HCT116 (cell line): ENCODE measurements at regions not wholly inside any gene's neighbourhood (a gene's known extent, or its start where the extent isn't known, plus 50 kb on each side); places are given as distances from the start of the nearest gene placed in this dataset.

Experiments used
- ATAC-seq: fragments of 200-7000 bp; cut with Tn5 transposase; 2 replicates; pipeline ENCODE4 v1.9.1; 2020; ENCODE audit warnings: mild to moderate bottlenecking, moderate library complexity
- BruUV-seq: library from RNA; stranded (reverse); fragments of 400-500 nt; replicated peaks from 2 replicates; lab custom pipeline; 2021; lab: Mats Ljungman, UMichigan
- CTCF ChIA-PET: fragments of 300-600 bp; sonication (Branson Sonifier 250); formaldehyde crosslinking; loops from one replicate; lab custom pipeline; 2021; ENCODE audit warnings: antibody characterized with exemption; lab: Charles Lee
- POLR2A ChIA-PET: fragments of 300-600, 350-600 bp; sonication (Branson Sonifier 250); formaldehyde crosslinking; loops from one replicate; lab custom pipeline; 2021; ENCODE audit warnings: antibody characterized with exemption; lab: Charles Lee
- RAD21 ChIA-PET, 2 experiments: fragments of 300-600 bp; sonication (Branson Sonifier 250); formaldehyde crosslinking; loops; one replicate each; lab custom pipeline; 2023; ENCODE audit warnings: low total read pairs in 2 of 2; ENCODE audit not compliant: uncharacterized antibody in 2 of 2, unreplicated experiment in 2 of 2, low non-redundant PET in 1 of 2; lab: Charles Lee
- DNase-seq: peaks from one replicate; pipeline ENCODE4 v3.0.0-alpha.2; 2010; ENCODE audit warnings: low read depth, low spot score
- H2AFZ ChIP-seq: fragments of 200-600 bp; shearing (Covaris generic), sonication (generic); 2 replicates; pipeline ENCODE4 v1.6.1; 2017; ENCODE audit warnings: low read depth, mixed run types, mixed read lengths, antibody characterized with exemption, low read length; ENCODE audit not compliant: poor library complexity, severe bottlenecking
- H3K27ac ChIP-seq: 2 replicates; pipeline ENCODE4 v1.5.1; 2012; ENCODE audit warnings: low read depth, low read length
- H3K27me3 ChIP-seq: fragments of 200-600 bp; sonication (generic); 2 replicates; pipeline ENCODE4 v1.6.1; 2016; ENCODE audit warnings: mixed run types, low read length, mixed read lengths; ENCODE audit not compliant: insufficient read depth
- H3K36me3 ChIP-seq, 2 experiments: fragments of 200-500 bp in 1 of 2; fragments of 200-600 bp in 1 of 2; sonication (Bioruptor generic) in 1 of 2; sonication (generic) in 1 of 2; 2 replicates each; pipeline versions ENCODE4 v1.5.1 to v1.6.1; 2014 to 2016; ENCODE audit warnings: low read length in 2 of 2, inconsistent platforms in 1 of 2, mixed read lengths in 1 of 2, mixed run types in 1 of 2; ENCODE audit not compliant: insufficient read depth in 2 of 2, control insufficient read depth in 1 of 2
- H3K4me1 ChIP-seq, 2 experiments: fragments of 200-600 bp in 1 of 2; sonication (generic) in 1 of 2; 2 replicates each; pipeline versions ENCODE4 v1.5.1 to v1.6.1; 2012 to 2017; ENCODE audit warnings: low read length in 2 of 2, inconsistent platforms in 1 of 2, mild to moderate bottlenecking in 1 of 2, mixed read lengths in 1 of 2, mixed run types in 1 of 2, moderate library complexity in 1 of 2; ENCODE audit not compliant: insufficient read depth in 2 of 2, control insufficient read depth in 1 of 2
- H3K4me2 ChIP-seq: fragments of 200-600 bp; sonication (generic); 2 replicates; pipeline ENCODE4 v1.6.1; 2017; ENCODE audit warnings: mixed run types, low read length, mixed read lengths
- H3K4me3 ChIP-seq, 2 experiments: fragments of 200-600 bp in 1 of 2; sonication (generic) in 1 of 2; replicated peaks in 1 of 2; 2 replicates each; pipeline ENCODE4 v1.5.1; 2011 to 2016; ENCODE audit warnings: low read length in 2 of 2, control low read depth in 1 of 2, low read depth in 1 of 2, mild to moderate bottlenecking in 1 of 2, mixed read lengths in 1 of 2, mixed run types in 1 of 2
- H3K79me2 ChIP-seq: fragments of 200-600 bp; sonication (generic); 2 replicates; pipeline ENCODE4 v1.6.1; 2017; ENCODE audit warnings: mild to moderate bottlenecking, mixed run types, low read length, moderate library complexity, mixed read lengths; ENCODE audit not compliant: insufficient read depth
- H3K9ac ChIP-seq: fragments of 200-600 bp; sonication (generic); 2 replicates; pipeline ENCODE4 v1.6.1; 2016; ENCODE audit warnings: low read length, mixed read lengths
- H3K9me2 ChIP-seq: fragments of 200-600 bp; sonication (generic), shearing (Covaris generic); 2 replicates; pipeline ENCODE4 v1.6.1; 2017; ENCODE audit warnings: mixed run types, mild to moderate bottlenecking, moderate library complexity; ENCODE audit not compliant: insufficient read depth
- H3K9me3 ChIP-seq, 2 experiments: fragments of 200-500 bp in 1 of 2; fragments of 200-600 bp in 1 of 2; sonication (Bioruptor generic) in 1 of 2; sonication (generic) in 1 of 2; 2 replicates each; pipeline ENCODE4 v1.6.1; 2014 to 2017; ENCODE audit warnings: low read length in 2 of 2, mixed read lengths in 2 of 2, inconsistent platforms in 1 of 2, low read depth in 1 of 2, mild to moderate bottlenecking in 1 of 2, mixed run types in 1 of 2, moderate library complexity in 1 of 2; ENCODE audit not compliant: control insufficient read depth in 1 of 2, insufficient read depth in 1 of 2
- H4K20me1 ChIP-seq: fragments of 200-600 bp; sonication (generic), shearing (Covaris generic); 2 replicates; pipeline ENCODE4 v1.6.1; 2017; ENCODE audit warnings: mixed run types, mild to moderate bottlenecking, moderate library complexity; ENCODE audit not compliant: insufficient read depth
- EZH2phosphoT487 ChIP-seq: fragments of 200-600 bp; IDR thresholded peaks from 2 replicates; pipeline ENCODE4 v1.6.1; 2018; ENCODE audit warnings: antibody characterized with exemption, borderline replicate concordance
- FOSL1 ChIP-seq: IDR thresholded peaks from 2 replicates; pipeline ENCODE4 v1.6.1; 2012; ENCODE audit warnings: low read depth
- JUND ChIP-seq: IDR thresholded peaks from 2 replicates; pipeline ENCODE4 v1.6.1; 2012
- RAD21 ChIP-seq: IDR thresholded peaks from 2 replicates; pipeline ENCODE4 v1.6.1; 2012; ENCODE audit warnings: low read depth, mild to moderate bottlenecking
- SIN3A ChIP-seq: IDR thresholded peaks from 2 replicates; pipeline ENCODE4 v1.6.1; 2012; ENCODE audit warnings: low read depth
- SP1 ChIP-seq: IDR thresholded peaks from 2 replicates; pipeline ENCODE4 v1.6.1; 2012; ENCODE audit warnings: low read depth
- intact Hi-C: fragments of 100-400 bp; cut with micrococcal nuclease; formaldehyde crosslinking; loops from 2 replicates; pipeline ENCODE4 v1.10.0; 2022
- TF ChIP-seq, protein P1 (sequence below): IDR thresholded peaks from 2 replicates; pipeline ENCODE4 v1.6.1; 2012; ENCODE audit warnings: low read depth
- TF ChIP-seq, protein P2 (sequence below): IDR thresholded peaks from 2 replicates; pipeline ENCODE4 v1.6.1; 2012
- TF ChIP-seq, protein P3 (sequence below): IDR thresholded peaks from 2 replicates; pipeline ENCODE4 v1.6.1; 2012

DNA sequence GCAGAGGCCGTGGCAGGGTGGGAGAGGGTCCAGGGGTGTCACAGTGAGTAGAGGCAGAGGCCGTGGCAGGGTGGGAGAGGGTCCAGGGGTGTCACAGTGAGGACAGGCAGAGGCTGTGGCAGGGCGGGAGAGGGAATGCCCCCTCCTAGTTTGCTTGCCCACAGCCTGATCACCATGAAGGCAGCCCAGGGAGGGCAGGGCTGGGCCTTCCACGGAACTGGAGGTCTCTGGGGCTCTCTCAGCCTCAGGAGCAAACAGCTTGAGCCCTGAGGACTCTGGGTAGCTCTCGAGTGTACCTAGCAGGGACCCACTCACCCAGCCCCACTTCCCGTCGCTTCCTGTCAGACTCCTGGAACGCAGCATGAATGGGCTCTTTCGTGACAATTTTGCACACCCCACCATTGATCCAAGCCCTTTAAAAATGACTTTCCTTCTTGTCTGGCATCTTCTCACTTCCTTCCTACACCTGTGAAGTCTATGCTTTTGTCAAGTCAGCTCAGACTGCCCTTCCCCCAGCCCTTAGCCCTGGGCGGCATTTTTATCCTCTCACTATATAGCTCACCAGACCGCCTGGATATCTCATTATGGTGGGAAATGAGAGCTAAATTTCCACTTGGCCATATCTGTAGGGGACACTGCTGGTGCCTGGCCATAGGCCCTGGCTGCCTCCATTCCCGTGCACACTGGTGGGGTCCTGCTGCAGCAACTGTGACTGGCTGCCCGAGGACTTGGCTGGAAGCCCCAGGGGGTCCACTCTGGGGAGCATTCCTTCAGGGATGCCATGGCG is 140.3 kb downstream of the CDC5L start:
- Histone ChIP-seq H4K20me1 (no peaks in the 10 kb centered on the region), H3K4me2 (no peak overlapping the region), H3K36me3 (no peaks in the 10 kb centered on the region), H3K9me2 (no peaks in the 10 kb centered on the region), H3K4me1 (no peaks in the 10 kb centered on the region), H3K27me3 (no peaks in the 10 kb centered on the region), H2AFZ (no peak overlapping the region), H3K79me2 (no peaks in the 10 kb centered on the region), H3K27ac (no peak overlapping the region), H3K9me3 (0 out of 4 replicates have a peak, but pooled peaks cover 0 to 3% of the 10 kb centered on the region in 2 experiments), H3K4me3 (no peak overlapping the region), H3K9ac (no peak overlapping the region)
- TF ChIP-seq RAD21: no peak
- TF ChIP-seq EZH2phosphoT487: no peak
- TF ChIP-seq FOSL1: no peak
- TF ChIP-seq, protein P1, sequence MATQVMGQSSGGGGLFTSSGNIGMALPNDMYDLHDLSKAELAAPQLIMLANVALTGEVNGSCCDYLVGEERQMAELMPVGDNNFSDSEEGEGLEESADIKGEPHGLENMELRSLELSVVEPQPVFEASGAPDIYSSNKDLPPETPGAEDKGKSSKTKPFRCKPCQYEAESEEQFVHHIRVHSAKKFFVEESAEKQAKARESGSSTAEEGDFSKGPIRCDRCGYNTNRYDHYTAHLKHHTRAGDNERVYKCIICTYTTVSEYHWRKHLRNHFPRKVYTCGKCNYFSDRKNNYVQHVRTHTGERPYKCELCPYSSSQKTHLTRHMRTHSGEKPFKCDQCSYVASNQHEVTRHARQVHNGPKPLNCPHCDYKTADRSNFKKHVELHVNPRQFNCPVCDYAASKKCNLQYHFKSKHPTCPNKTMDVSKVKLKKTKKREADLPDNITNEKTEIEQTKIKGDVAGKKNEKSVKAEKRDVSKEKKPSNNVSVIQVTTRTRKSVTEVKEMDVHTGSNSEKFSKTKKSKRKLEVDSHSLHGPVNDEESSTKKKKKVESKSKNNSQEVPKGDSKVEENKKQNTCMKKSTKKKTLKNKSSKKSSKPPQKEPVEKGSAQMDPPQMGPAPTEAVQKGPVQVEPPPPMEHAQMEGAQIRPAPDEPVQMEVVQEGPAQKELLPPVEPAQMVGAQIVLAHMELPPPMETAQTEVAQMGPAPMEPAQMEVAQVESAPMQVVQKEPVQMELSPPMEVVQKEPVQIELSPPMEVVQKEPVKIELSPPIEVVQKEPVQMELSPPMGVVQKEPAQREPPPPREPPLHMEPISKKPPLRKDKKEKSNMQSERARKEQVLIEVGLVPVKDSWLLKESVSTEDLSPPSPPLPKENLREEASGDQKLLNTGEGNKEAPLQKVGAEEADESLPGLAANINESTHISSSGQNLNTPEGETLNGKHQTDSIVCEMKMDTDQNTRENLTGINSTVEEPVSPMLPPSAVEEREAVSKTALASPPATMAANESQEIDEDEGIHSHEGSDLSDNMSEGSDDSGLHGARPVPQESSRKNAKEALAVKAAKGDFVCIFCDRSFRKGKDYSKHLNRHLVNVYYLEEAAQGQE: no peak
- TF ChIP-seq SP1: no peak
- TF ChIP-seq, protein P2, sequence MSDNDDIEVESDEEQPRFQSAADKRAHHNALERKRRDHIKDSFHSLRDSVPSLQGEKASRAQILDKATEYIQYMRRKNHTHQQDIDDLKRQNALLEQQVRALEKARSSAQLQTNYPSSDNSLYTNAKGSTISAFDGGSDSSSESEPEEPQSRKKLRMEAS: no peak
- no peak for TF ChIP-seq JUND
- TF ChIP-seq, protein P3, sequence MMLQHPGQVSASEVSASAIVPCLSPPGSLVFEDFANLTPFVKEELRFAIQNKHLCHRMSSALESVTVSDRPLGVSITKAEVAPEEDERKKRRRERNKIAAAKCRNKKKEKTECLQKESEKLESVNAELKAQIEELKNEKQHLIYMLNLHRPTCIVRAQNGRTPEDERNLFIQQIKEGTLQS: no peak
- TF ChIP-seq SIN3A: no peak
- ChIA-PET POLR2A (no interaction called here), RAD21 (no interaction called here), CTCF (no interaction called here)
- ATAC-seq (no peak), DNase-seq (no peak)
- intact Hi-C loops: no loop called here
- BruUV-seq: no TSS peak
